GM11168 (cell line): ENCODE measurements at regions not wholly inside any gene's neighbourhood (a gene's known extent, or its start where the extent isn't known, plus 50 kb on each side); places are given as distances from the start of the nearest gene placed in this dataset.

ENCODE experiments used
- in situ Hi-C: fragments of 300-500 bp; cut with MboI; formaldehyde crosslinking; loops from one replicate; pipeline ENCODE4 v1.12.0; 2022; ENCODE audit warnings: low sequenced_read_pairs; ENCODE audit not compliant: unreplicated experiment

DNA sequence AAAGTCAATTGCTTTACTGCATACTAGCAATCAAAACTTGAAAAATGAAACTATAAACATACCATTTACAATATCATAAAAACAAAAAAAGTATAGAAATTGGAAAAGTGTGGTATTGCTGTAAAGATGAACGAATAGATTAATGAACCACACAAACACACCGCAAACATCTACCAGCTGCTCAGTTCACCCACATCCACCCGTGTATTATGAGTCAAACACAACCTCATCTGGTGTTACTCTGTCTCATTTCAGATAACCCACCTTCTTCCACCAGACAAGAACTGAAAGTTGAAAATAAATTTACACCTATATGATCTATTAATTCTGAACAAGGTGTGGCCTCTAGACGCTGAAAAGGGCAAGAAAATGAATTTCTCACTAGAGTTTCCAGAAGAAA lies 53.3 kb downstream of the BLID start:
- in situ Hi-C loops = no loop called here

DNA sequence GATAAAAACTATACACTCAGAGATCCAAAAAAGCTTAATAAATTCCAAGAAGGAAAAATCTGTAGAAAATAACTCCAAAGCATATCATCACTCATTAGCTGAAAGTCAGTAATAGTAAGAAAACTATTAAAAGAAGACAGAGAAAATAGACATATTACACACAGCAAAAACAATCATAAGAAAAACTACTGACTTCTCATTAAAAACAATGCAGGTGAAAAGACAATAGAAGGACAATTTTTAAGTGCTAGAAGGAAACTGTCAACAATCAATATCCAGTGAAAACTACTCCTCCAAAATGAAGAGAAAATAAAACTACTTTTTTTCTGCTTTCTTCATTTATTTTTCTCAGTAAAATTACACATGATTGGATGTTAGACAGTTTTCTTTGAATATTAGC lies 56.5 kb downstream of the BLID start:
- in situ Hi-C loops = no loop called here

DNA sequence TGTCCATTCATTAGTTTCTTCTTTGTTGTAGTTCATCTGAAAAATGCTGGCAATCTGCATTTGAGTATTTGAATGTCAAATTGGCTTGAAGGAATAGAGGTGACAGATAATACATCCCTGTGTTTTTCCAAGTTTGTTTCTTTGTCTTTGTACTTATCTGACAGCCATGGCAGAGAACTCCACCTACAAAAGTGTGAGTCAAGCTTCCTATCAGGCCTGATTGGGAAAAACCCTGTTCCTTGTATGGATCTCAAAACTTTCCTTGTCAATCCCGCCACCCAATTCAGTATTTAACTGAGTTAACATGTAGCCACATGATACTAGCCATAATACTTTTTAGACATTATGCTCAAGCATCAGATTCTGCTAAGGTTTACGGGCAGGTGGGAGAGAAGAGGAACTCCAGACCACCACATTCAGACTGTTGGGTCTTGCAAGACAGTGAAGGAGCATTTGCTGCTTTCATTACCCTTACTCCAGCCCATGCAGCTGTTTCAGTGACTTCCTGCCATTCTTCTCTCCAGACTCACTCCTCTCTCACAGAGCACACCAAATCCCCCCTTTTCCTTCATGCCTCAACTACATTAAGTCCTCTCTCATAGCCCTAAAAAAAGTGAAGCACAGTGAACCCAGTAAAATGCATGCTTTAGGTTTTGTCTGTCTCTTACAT lies 65.9 kb downstream of the BLID start:
- in situ Hi-C loops = no loop called here

DNA sequence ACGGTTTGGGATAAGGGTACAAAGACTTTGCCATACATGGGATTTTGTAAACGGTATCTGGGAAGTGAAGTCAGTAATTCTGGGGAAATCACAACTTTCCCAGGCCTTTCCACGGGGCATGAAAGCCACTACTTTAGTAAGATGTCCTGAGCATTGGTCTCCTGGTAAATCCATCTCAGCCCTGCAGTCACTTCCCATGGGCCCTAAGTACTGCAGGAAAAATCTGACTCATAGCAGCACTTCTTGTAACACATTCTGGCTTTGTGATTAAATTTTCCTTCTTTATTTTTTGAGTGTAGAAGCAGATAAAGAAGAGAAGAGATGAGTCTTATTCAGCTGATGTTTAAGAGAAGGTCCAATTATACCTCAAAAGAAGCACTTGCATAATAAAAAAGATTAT lies 67.6 kb downstream of the BLID start:
- in situ Hi-C loops = no loop called here

DNA sequence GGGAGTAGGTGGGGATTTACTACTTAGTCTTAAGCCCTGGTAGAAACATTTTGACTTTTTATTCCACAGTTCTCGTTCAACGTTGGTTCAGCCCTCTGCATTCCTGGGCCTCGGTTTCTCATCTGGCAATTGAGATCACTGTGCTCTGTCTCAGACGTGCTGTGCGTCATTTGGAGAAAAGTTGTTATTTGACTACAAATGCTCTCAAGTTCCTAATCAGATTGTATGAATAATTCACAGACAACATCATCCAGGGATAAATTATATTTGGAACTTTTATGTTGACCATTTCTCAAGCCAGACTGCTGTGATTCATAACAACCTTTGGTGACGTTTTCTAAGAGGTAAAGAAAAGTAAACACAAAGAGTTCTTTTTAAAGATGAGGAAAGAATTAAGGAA lies 69.2 kb downstream of the BLID start:
- in situ Hi-C loops = no loop called here

DNA sequence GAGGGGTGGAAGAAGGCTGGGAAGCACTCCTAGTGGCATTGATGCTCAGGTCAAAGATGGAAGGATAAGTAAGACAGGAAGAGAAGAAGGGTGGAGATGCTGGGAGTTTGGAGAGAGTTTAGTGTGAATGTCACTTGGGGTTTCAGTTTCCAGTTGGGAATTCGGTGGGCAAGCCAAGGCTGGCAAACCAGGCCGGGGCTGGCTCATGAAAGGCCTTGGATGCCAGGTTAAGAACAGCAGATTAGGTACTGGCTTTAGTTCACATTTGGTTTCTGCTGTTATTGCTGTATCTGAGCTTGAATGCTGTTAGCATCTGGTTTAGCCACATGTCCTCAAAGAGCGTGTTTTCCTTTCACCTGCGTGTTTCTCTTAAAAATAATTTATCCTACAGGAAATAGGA lies 69.6 kb downstream of the BLID start:
- in situ Hi-C loops = no loop called here

DNA sequence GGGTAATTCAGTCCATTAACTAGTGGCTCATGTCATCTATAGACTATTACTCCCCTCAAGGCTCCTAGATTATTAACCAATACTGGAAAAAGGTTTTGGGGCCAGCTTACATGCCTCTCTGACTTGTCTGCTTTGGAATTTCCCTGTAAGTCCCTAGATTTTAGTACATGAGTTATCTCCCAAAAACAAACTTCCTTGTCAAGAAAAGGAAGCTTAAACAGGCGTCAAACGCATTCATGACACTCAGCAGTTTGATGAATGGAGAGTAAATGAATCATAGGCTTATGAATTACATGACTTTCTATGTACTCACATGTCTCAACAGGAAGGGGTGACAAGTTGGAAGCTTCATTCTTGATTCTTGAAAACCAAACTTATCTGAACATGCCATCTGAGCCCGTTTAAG lies 70.8 kb downstream of the BLID start:
- in situ Hi-C loops = no loop called here

DNA sequence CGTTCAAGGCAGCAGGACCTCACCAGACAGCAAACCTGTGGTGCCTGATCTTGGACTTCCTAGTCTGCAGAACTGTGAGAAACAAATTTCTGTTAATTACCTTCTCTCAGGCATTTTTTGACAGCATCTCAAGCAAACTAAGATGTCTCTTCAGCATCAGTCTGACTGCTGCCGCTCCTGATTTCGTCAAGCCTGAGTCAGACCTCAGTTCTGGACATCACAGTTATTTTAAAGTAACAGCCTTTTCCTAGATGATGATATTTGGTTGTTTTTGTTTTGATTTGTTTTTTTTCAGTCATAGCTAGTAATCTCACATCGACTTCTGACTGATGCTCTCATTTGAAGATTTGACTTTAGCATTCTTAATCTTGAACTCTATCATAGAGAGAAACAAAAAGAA lies 71.9 kb downstream of the BLID start:
- in situ Hi-C loops = no loop called here

DNA sequence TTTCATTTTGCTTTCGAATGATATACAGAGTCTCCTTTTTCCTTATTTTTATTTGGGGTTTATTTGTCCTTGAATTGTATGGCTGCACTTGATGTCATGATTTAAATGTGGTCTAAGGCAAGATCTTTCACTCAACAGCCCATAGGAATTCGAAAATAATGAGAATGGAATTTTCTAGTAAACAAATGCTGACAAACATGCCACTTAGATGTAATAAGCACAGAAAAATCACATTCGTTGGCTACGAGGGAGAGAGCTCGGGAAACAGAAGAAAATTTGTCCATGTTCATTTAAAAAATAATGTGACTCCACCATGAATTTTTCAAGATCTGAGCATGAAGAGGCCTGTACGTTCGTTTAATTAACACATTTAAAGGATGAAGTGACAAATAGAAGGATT lies 73.0 kb downstream of the BLID start:
- in situ Hi-C loops = no loop called here

DNA sequence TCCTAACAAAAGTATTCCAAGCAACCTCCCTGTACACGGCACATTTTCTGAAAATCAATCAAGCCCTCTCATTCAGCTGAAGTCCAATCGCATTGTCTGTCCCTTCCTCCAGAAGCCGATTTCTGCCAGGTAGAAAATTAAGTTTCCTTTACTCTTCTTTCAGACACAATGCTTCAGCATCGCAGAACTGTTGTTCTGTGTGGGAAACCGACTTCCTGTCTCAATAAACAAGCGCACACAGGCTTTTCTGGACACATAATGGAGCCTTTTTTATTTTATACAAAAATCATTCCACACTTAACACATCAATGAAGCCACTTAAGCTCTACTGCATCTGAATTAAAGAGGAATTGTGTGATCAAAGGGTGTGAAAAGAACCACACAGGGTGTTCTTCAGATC lies 75.6 kb downstream of the BLID start:
- in situ Hi-C loops = no loop called here

DNA sequence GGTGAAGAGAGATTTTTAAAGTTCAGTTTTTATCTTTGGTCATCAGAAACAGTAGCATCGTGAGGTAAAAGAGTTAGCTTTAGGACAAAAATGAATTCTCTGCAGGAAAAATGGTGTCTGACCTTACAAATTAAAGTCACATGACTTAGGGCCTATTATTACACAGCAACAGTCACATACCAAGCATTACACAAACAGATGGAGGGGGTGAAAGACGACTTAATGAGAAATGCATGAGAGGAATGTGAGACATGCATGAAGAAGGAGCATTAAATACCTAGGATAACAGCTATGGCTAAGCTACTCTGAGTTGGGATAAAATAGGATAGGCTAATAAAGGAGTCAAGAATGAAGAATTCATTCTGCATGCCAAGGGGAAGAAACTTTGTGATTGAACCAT lies 77.5 kb downstream of the BLID start:
- in situ Hi-C loops = no loop called here

DNA sequence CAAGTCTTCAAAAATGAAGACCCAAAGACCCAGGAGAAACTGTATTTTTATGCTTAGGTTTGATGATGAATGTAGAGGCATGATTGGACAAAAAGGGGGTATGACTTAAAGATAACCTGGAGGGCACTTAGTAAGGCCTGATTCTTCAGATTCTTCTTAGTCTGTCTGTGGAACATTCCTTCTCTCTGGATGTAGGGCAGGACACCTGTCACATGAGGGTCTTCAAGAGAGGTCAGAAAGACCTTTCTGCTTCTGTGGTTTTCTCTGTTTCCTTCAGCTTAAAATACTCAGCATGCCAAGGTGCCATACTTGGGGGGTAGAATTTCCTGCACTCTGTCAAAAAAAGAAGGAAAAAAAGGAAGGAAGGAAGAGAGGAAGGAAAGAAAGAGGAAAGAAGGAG lies 78.1 kb downstream of the BLID start:
- in situ Hi-C loops = no loop called here

DNA sequence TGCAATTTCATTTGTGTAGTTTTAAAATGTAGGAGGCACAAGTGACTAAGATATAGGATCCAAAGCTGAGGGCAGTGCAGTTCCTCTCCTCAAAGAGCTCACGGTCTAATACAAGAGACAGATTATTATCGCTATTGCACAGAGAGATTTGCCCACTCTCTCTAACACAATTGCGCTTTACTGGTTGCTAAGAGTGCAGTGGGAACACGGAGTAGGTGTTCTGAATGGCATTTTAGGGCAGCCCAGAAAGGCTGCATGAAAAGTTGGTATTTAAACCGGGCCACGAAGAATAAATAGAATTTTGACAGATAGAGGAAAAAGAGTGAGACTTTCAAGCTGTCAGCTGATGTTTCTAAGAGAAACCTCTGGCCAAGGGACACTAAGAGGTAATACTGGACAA lies 79.5 kb downstream of the BLID start:
- in situ Hi-C loops = no loop called here

DNA sequence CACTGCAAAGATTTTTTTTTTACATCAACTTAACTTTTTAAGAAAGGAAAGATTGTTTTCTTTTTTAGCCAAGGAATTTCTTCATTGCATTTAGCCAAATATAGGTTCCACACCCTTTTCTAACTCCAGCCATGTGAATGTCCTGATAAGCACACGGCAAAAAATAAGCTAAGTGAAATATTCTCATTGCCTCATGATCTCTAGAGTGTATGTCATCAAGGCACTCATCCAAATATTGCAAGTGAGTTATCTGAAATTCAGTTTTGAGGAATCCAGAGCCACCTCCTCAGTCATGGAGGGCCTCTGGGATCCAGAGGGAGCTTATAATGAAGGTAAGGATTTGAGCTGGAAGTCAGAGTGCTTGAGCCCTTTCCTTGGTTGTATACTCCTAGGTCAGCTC lies 80.0 kb downstream of the BLID start:
- in situ Hi-C loops = no loop called here

DNA sequence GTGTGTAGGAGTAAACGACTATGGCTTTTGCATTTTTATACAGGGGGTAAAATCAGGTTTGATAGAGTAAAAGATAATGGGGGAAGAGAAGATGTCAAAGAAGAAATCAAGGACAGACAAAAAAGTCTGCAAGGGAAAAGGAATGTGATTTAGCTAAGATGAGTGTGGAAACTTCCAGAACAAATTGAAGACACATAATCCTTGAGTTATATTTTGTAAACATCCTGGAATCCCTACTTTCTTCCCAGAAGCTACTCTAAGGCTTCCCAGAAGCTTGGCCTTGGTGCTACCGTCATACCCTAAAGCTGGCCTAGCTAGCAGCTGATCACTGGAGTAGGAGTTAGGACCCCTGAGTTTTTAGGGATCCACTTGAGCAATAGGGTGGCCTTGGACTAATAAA lies 82.4 kb downstream of the BLID start:
- in situ Hi-C loops = no loop called here

DNA sequence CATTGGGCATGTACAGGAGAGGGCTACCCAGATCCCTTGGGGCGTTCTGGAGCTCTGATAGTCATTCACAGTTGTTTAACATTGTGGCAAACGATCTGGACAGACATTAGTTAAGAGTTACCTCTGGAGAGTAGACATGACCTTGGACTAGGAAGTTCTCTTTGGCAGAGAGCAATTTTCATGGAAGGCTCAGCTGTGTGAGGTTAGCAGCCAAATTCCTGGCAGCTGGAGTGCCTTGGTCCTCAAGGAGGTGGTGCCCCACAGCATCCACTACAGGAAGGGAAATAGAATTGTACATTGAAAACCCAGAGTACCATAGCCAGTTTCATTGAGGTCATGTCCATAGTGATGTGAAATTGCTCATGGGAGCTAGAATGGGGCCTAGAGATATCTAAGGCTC lies 82.8 kb downstream of the BLID start:
- in situ Hi-C loops = no loop called here

DNA sequence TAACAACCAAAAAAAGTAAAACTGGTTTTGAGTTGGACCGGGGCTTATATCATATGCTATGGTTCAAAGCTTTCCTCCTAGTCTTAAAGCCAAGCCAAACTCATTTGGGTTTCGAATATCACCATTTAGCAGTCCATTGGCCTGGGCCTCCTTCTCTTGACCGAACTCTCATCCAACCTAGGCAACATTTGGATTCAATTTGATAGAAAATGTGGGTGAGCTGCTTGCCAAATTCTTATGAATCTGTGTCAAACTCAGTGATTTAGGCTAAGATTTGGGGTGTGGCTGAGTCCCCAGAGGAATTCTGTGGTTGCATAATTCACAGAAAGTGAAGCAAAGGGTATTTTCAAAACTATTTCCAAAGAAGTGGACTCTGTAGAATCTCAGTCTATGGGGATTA lies 83.7 kb downstream of the BLID start:
- in situ Hi-C loops = no loop called here

DNA sequence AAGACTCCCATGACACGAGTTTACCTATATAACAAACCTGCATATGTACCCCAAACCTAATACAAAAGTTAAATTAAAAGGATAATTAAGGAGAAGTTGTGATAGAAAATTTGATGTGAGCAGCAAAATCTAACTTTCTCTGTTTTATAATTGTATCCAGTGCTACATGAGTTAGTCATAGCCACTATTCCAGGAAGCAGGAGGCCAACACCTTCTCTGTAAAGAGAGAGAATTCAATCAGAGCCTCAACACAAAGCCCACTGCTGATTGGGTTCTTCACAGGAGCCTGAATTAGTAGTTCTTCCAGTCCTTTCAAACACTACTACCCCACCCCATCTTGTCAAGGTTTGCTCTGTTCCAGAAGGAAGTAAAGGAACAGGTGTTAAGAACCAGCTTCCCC lies 84.2 kb downstream of the BLID start:
- in situ Hi-C loops = no loop called here

DNA sequence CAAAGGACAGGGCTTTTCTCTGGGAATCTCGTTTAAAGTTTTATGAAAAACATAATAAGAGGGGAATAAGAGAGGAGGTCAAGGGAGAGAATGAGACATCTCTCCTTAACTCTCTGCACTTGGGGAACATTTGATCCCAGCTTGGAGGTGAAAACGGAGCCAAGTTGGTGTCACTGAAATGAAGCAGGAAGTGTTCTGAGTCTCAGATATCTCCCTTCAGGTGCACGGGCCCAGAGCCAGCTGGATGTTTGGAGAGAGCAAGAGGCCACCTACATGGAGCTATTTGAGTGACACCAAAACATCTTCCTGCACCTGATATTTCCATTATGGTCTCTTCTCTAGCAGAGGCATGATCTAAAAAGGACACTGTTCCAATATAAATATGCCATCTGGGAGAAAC lies 85.7 kb downstream of the BLID start:
- in situ Hi-C loops = no loop called here

DNA sequence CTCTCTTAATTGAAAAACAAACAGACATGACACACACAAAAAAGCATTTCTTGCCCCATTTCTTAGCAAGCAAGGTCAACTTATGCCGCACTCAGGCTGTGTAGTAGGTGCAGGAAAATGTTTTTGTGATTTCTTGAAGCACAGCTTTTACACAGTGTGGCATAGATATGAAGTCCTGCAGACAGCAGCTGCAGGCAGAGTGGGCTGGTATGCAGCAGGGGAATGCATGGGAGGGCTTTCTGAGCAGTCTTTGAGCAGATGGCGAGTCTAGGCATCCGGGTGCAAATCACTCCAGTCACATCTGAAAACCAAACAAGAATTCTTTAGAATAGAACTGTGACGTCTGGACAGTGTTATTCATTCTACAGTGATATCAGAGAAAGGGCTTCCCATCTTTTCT lies 87.5 kb downstream of the BLID start:
- in situ Hi-C loops = no loop called here

DNA sequence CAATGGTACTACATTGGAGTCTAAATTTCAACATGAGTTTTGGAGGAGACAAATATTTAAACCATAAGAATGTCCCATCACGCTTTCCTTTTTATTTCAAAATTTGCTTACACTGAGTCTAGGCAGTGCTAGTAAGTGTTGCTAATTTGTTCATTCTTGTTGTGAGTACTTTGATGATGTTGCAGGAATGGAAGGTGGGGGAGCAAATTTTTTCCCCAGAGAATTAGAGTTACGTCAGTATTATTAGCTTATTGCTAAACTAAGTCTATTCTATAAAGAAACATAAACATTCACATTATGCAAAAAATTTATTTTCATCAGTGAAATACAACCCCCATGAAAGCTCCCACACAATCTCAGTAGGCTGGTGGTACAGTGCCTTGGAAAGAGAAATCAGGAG lies 88.0 kb downstream of the BLID start:
- in situ Hi-C loops = no loop called here

DNA sequence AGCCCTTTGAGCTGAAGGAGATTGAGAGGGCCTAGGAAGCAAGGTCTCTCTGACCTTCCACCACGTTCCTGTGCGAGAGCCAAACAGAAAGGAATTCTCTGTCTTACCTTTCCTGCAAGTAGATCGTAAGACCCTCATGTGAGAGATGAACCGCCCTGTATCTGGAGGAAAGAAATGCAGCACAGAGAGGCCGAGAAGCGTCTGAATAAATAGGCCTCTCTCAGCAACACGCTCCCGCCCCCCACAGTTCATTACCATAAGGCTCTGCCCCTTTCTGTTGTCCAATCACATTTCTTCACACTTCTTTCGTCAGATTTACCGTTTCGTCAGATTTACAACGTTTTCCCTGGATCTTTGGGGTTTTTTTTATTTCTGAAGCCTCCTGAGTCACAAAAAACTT lies 90.3 kb downstream of the BLID start:
- in situ Hi-C loops = no loop called here

DNA sequence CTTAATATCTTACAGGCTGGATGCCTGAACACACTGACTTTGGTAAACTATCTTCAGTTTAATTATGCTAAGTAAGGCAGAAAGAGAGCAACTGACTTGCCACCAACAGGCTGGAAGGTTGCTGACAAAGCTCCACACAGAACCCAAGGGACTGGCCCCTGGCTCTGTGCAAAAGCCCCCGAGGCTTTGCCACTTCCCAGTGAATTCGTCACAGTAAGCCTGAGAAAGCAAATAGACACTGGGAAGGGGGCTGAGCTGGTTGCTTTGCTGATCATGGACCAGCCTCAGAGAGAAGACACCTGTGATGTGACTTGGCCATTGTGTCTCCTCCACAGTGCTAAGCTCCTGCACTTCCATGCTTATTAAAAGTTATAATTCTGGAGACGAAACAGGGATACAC lies 91.7 kb downstream of the BLID start:
- in situ Hi-C loops = no loop called here
